GM23338 (cell line): ENCODE measurements at regions not wholly inside any gene's neighbourhood (a gene's known extent, or its start where the extent isn't known, plus 50 kb on each side); places are given as distances from the start of the nearest gene placed in this dataset.

ENCODE experiments used
- ATAC-seq: fragments of 200-7000 bp; cut with Tn5 transposase; 3 replicates; pipeline ENCODE4 v1.9.1; 2020
- DNase-seq: peaks from one replicate; pipeline ENCODE4 v3.0.0-alpha.2; 2015; ENCODE audit warnings: low spot score
- H2AFZ ChIP-seq: fragments of 200-600 bp; sonication (generic); 2 replicates; pipeline ENCODE4 v1.8.0; 2016; ENCODE audit warnings: antibody characterized with exemption, mild to moderate bottlenecking, moderate library complexity
- H3F3A ChIP-seq: fragments of 200-600 bp; sonication (generic); replicated peaks from 2 replicates; pipeline ENCODE4 v1.8.0; 2017; ENCODE audit warnings: antibody characterized with exemption, mixed run types, low read depth
- H3K27ac ChIP-seq: fragments of 200-600 bp; sonication (generic); 2 replicates; pipeline ENCODE4 v1.6.1; 2016; ENCODE audit warnings: low read depth
- H3K27me3 ChIP-seq: fragments of 200-600 bp; sonication (generic); 2 replicates; pipeline ENCODE4 v1.8.0; 2016; ENCODE audit warnings: mild to moderate bottlenecking, mixed run types, moderate library complexity; ENCODE audit not compliant: insufficient read depth
- H3K36me3 ChIP-seq: fragments of 200-600 bp; sonication (generic); 2 replicates; pipeline ENCODE4 v1.8.0; 2016; ENCODE audit warnings: mild to moderate bottlenecking; ENCODE audit not compliant: insufficient read depth
- H3K4me1 ChIP-seq: fragments of 200-600 bp; sonication (generic); 2 replicates; pipeline ENCODE4 v1.8.0; 2016; ENCODE audit warnings: mild to moderate bottlenecking, moderate library complexity; ENCODE audit not compliant: insufficient read depth
- H3K4me2 ChIP-seq: fragments of 200-600 bp; sonication (generic); 2 replicates; pipeline ENCODE4 v1.7.1; 2017; ENCODE audit warnings: mixed run types
- H3K4me3 ChIP-seq: fragments of 200-600 bp; sonication (generic); 2 replicates; pipeline ENCODE4 v1.6.1; 2016; ENCODE audit warnings: mixed run types
- H3K79me2 ChIP-seq: fragments of 200-600 bp; sonication (generic); replicated peaks from 2 replicates; pipeline ENCODE4 v1.8.0; 2017; ENCODE audit warnings: mild to moderate bottlenecking; ENCODE audit not compliant: insufficient read depth
- H3K9me2 ChIP-seq: fragments of 200-600 bp; sonication (generic); 2 replicates; pipeline ENCODE4 v1.8.0; 2017; ENCODE audit not compliant: insufficient read depth
- H4K20me1 ChIP-seq: fragments of 200-600 bp; sonication (generic); replicated peaks from 2 replicates; pipeline ENCODE4 v1.8.0; 2017; ENCODE audit warnings: mild to moderate bottlenecking; ENCODE audit not compliant: insufficient read depth
- H3K27ac Mint-ChIP-seq: 2 replicates; pipeline ENCODE4 v1.8.0; 2020; ENCODE audit warnings: inconsistent platforms, mild to moderate bottlenecking, moderate library complexity, mixed read lengths
- H3K27me3 Mint-ChIP-seq: 3 replicates; pipeline ENCODE4 v1.8.0; 2022; ENCODE audit warnings: low read depth, mild to moderate bottlenecking, moderate library complexity, mixed read lengths, inconsistent platforms; ENCODE audit not compliant: insufficient read depth, poor library complexity
- H3K36me3 Mint-ChIP-seq: 3 replicates; pipeline ENCODE4 v1.8.0; 2021; ENCODE audit warnings: low read depth, mild to moderate bottlenecking, inconsistent platforms, moderate library complexity, mixed read lengths
- H3K4me1 Mint-ChIP-seq: 3 replicates; pipeline ENCODE4 v1.8.0; 2020; ENCODE audit warnings: mild to moderate bottlenecking, inconsistent platforms, mixed read lengths
- H3K4me3 Mint-ChIP-seq: 3 replicates; pipeline ENCODE4 v1.8.0; 2021; ENCODE audit warnings: moderate library complexity, mild to moderate bottlenecking, inconsistent platforms, mixed read lengths
- H3K9me3 Mint-ChIP-seq: 3 replicates; pipeline ENCODE4 v1.8.0; 2020; ENCODE audit warnings: moderate library complexity, mild to moderate bottlenecking, inconsistent platforms, mixed read lengths
- CREB1 ChIP-seq: fragments of 250-450 bp; sonication (Bioruptor Pico); IDR thresholded peaks from 2 replicates; pipeline ENCODE4 v1.5.0; 2020; ENCODE audit warnings: low read depth, mild to moderate bottlenecking, moderate library complexity
- CTCF ChIP-seq, 2 experiments: fragments of 200-600 bp in 1 of 2; sonication (generic) in 1 of 2; conservative IDR thresholded peaks; 2 replicates each; pipeline versions ENCODE4 v1.5.1 to v1.6.1; 2016 to 2017; ENCODE audit warnings: antibody characterized with exemption in 2 of 2, low read depth in 2 of 2, mild to moderate bottlenecking in 2 of 2, moderate library complexity in 1 of 2
- EZH2phosphoT487 ChIP-seq: fragments of 200-600 bp; sonication (generic); IDR thresholded peaks from one replicate; pipeline ENCODE4 v1.8.1; 2018; ENCODE audit warnings: antibody characterized with exemption; ENCODE audit not compliant: unreplicated experiment
- JUNB ChIP-seq: IDR thresholded peaks from one replicate; pipeline ENCODE4 v1.6.1; 2016; ENCODE audit warnings: antibody characterized with exemption; ENCODE audit not compliant: unreplicated experiment
- NANOG ChIP-seq: IDR thresholded peaks from 2 replicates; pipeline ENCODE4 v1.6.1; 2016; ENCODE audit warnings: antibody characterized with exemption, borderline replicate concordance
- POLR2AphosphoS5 ChIP-seq: IDR thresholded peaks from 2 replicates; pipeline ENCODE4 v1.6.1; 2016; ENCODE audit warnings: antibody characterized with exemption, low read depth
- REST ChIP-seq: IDR thresholded peaks from one replicate; pipeline ENCODE4 v1.6.1; 2018; ENCODE audit warnings: antibody characterized with exemption; ENCODE audit not compliant: unreplicated experiment
- ZNF114 ChIP-seq: fragments of 250-450 bp; sonication (Bioruptor Pico); IDR thresholded peaks from 2 replicates; pipeline ENCODE4 v1.5.0; 2020; ENCODE audit warnings: mild to moderate bottlenecking, moderate library complexity
- ZNF331 ChIP-seq: fragments of 250-450 bp; sonication (Bioruptor Pico); IDR thresholded peaks from 2 replicates; pipeline ENCODE4 v1.5.0; 2020; ENCODE audit warnings: low read depth, mild to moderate bottlenecking, moderate library complexity
- ZNF462 ChIP-seq: fragments of 250-450 bp; sonication (Bioruptor Pico); IDR thresholded peaks from 2 replicates; pipeline ENCODE4 v1.5.0; 2020; ENCODE audit warnings: mild to moderate bottlenecking, moderate library complexity

GRCh38 chr3:150132101-150132749, 161.5 kb upstream of the PFN2 start (continued):
- no peak for TF ChIP-seq CTCF (conservative IDR thresholded peaks at IDR 0.05; ENCODE audit: low read depth in 2 of 2)
- no peak for TF ChIP-seq ZNF331
- TF ChIP-seq POLR2AphosphoS5, result no peak
- no peak for TF ChIP-seq NANOG

GRCh38 chr3:150131663-150132062, 161.0 kb upstream of the PFN2 start:
- Mint-ChIP-seq H3K27ac (no peak overlapping the region; the same call in 1 of the 2 replicates), H3K27me3 (no peaks in the 10 kb centered on the region), H3K4me1 (peaks cover 34% of the 10 kb centered on the region), H3K9me3 (no peaks in the 10 kb centered on the region), H3K36me3 (no peaks in the 10 kb centered on the region), H3K4me3 (no peak overlapping the region)
- Histone ChIP-seq H3K9me2 (peaks cover 23% of the 10 kb centered on the region), H4K20me1 (no peaks in the 10 kb centered on the region), H3K79me2 (no peaks in the 10 kb centered on the region), H3K27me3 (no peaks in the 10 kb centered on the region), H3F3A (no peaks in the 10 kb centered on the region), H3K4me2 (no peak overlapping the region), H3K4me1 (peaks cover 25% of the 10 kb centered on the region), H3K27ac (no peak overlapping the region), H3K4me3 (no peak overlapping the region), H2AFZ (no peak overlapping the region), H3K36me3 (no peaks in the 10 kb centered on the region; the same call in 1 of the 2 replicates)
- ATAC-seq (no peak), DNase-seq (no peak)
- TF ChIP-seq ZNF114 (CRISPR knock-in tag) (no peak), EZH2phosphoT487 (no peak), NANOG (no peak), JUNB (no peak), CTCF (conservative IDR thresholded peaks at IDR 0.05; ENCODE audit: low read depth in 2 of 2) (no peak), REST (no peak), POLR2AphosphoS5 (no peak), ZNF462 (no peak), CREB1 (CRISPR knock-in tag) (no peak)
